ENCODE measurements at regions not wholly inside any gene's neighbourhood (a gene's known extent, or its start where the extent isn't known, plus 50 kb on each side); places are given as distances from the start of the nearest gene placed in this dataset.

- no peak for DNase-seq (ENCODE audit: low read depth, low spot score)
Observed at GRCh38 chr11:98115873-98116272, 904.9 kb upstream of the CNTN5 start.

GRCh38 chr11:98130117-98130625, 890.6 kb upstream of the CNTN5 start:
- DNase-seq (ENCODE audit: low read depth, low spot score): no peak

- no peak for DNase-seq (ENCODE audit: low read depth, low spot score)
Observed at GRCh38 chr11:98136357-98136756, 884.4 kb upstream of the CNTN5 start.

- no peak for DNase-seq (ENCODE audit: low read depth, low spot score)
Observed at GRCh38 chr11:98137437-98137836, 883.3 kb upstream of the CNTN5 start.

GRCh38 chr11:98143661-98144060, 877.1 kb upstream of the CNTN5 start:
- DNase-seq (ENCODE audit: low read depth, low spot score): no peak

- DNase-seq (ENCODE audit: low read depth, low spot score): no peak
Observed at GRCh38 chr11:98153752-98154151, 867.0 kb upstream of the CNTN5 start.

GRCh38 chr11:98155696-98156095, 865.1 kb upstream of the CNTN5 start:
- no peak for DNase-seq (ENCODE audit: low read depth, low spot score)

GRCh38 chr11:98177925-98178324, 842.8 kb upstream of the CNTN5 start:
- no peak for DNase-seq (ENCODE audit: low read depth, low spot score)

- no peak for DNase-seq (ENCODE audit: low read depth, low spot score)
Observed at GRCh38 chr11:98180511-98180910, 840.2 kb upstream of the CNTN5 start.

- no peak for DNase-seq (ENCODE audit: low read depth, low spot score)
Observed at GRCh38 chr11:98180921-98181320, 839.8 kb upstream of the CNTN5 start.

GRCh38 chr11:98183034-98183433, 837.7 kb upstream of the CNTN5 start:
- no peak for DNase-seq (ENCODE audit: low read depth, low spot score)

GRCh38 chr11:98185245-98185644, 835.5 kb upstream of the CNTN5 start:
- DNase-seq (ENCODE audit: low read depth, low spot score): no peak

- DNase-seq (ENCODE audit: low read depth, low spot score): no peak
Observed at GRCh38 chr11:98194611-98195010, 826.1 kb upstream of the CNTN5 start.

GRCh38 chr11:98195300-98195699, 825.4 kb upstream of the CNTN5 start:
- DNase-seq (ENCODE audit: low read depth, low spot score): no peak

GRCh38 chr11:98207086-98207485, 813.7 kb upstream of the CNTN5 start:
- no peak for DNase-seq (ENCODE audit: low read depth, low spot score)

- no peak for DNase-seq (ENCODE audit: low read depth, low spot score)
Observed at GRCh38 chr11:98227278-98227677, 793.5 kb upstream of the CNTN5 start.

GRCh38 chr11:98230678-98231077, 790.1 kb upstream of the CNTN5 start:
- DNase-seq (ENCODE audit: low read depth, low spot score): no peak

- DNase-seq (ENCODE audit: low read depth, low spot score): no peak
Observed at GRCh38 chr11:98234698-98235097, 786.1 kb upstream of the CNTN5 start.

GRCh38 chr11:98243897-98244296, 776.9 kb upstream of the CNTN5 start:
- no peak for DNase-seq (ENCODE audit: low read depth, low spot score)

- DNase-seq (ENCODE audit: low read depth, low spot score): no peak
Observed at GRCh38 chr11:98260983-98261382, 759.8 kb upstream of the CNTN5 start.

- no peak for DNase-seq (ENCODE audit: low read depth, low spot score)
Observed at GRCh38 chr11:98277251-98277912, 743.4 kb upstream of the CNTN5 start.

- no peak for DNase-seq (ENCODE audit: low read depth, low spot score)
Observed at GRCh38 chr11:98289617-98290263, 731.0 kb upstream of the CNTN5 start.

GRCh38 chr11:98296091-98296880, 724.5 kb upstream of the CNTN5 start:
- no peak for DNase-seq (ENCODE audit: low read depth, low spot score)

Data from brain pericyte (primary cell).